COLO668 (cell line): ENCODE measurements at regions not wholly inside any gene's neighbourhood (a gene's known extent, or its start where the extent isn't known, plus 50 kb on each side); places are given as distances from the start of the nearest gene placed in this dataset.

Experiments used
- DNase-seq: peaks from one replicate; lab custom pipeline; 2025; ENCODE audit not compliant: unreplicated experiment; lab: John Stamatoyannopoulos, UW

GRCh38 chr2:42908518-42909200 is 116.3 kb upstream of the HAAO start:
- no peak for DNase-seq

- DNase-seq = no peak
These were observed 115.5 kb upstream of the HAAO start for GRCh38 chr2:42907835-42908234.

GRCh38 chr2:42906557-42907411 is 114.4 kb upstream of the HAAO start:
- DNase-seq = peak; percentile 57

GRCh38 chr2:42906111-42906556 is 113.8 kb upstream of the HAAO start:
- DNase-seq = no peak

GRCh38 chr2:42905341-42906110 is 113.1 kb upstream of the HAAO start:
- no peak for DNase-seq

GRCh38 chr2:42904576-42904876 is 112.1 kb upstream of the HAAO start:
- no peak for DNase-seq

GRCh38 chr2:42903821-42904575 is 111.6 kb upstream of the HAAO start:
- peak; percentile 71 for DNase-seq

- DNase-seq = no peak
These were observed 110.7 kb upstream of the HAAO start for GRCh38 chr2:42902939-42903709.

- no peak for DNase-seq
These were observed 108.8 kb upstream of the HAAO start for GRCh38 chr2:42901076-42901640.

GRCh38 chr2:42900289-42900891 is 108.0 kb upstream of the HAAO start:
- DNase-seq = no peak

- DNase-seq = no peak
These were observed 105.0 kb upstream of the HAAO start for GRCh38 chr2:42897358-42897757.

GRCh38 chr2:42895791-42896135 is 103.4 kb upstream of the HAAO start:
- DNase-seq = no peak

- no peak for DNase-seq
These were observed 102.9 kb upstream of the HAAO start for GRCh38 chr2:42895134-42895790.

- no peak for DNase-seq
These were observed 100.8 kb upstream of the HAAO start for GRCh38 chr2:42893047-42893758.

- DNase-seq = no peak
These were observed 98.5 kb upstream of the HAAO start for GRCh38 chr2:42890791-42891355.

- no peak for DNase-seq
These were observed 96.2 kb upstream of the HAAO start for GRCh38 chr2:42888321-42889245.

- DNase-seq = no peak
These were observed 94.5 kb upstream of the HAAO start for GRCh38 chr2:42886921-42887320.
